Body of pancreas (tissue), 4 donors: ENCODE measurements at regions not wholly inside any gene's neighbourhood (a gene's known extent, or its start where the extent isn't known, plus 50 kb on each side); places are given as distances from the start of the nearest gene placed in this dataset.

ENCODE experiments used
- ATAC-seq: fragments of 150-250 bp; one replicate; pipeline ENCODE4 v1.9.1; 2016
- DNase-seq, 4 donors: peaks; one replicate each; pipeline ENCODE4 v3.0.0-alpha.2; 2019
- H3K27ac ChIP-seq, 4 donors: fragments of 200-600 bp; sonication (generic); 1 replicate in 3 of 4; 2 replicates in 1 of 4; pipeline versions ENCODE4 v1.5.1 to v1.6.1; 2016 to 2019; ENCODE audit warnings: mild to moderate bottlenecking in 1 of 4, mixed read lengths in 1 of 4, moderate library complexity in 1 of 4
- H3K27me3 ChIP-seq, 2 donors: fragments of 200-600 bp; sonication (generic); one replicate each; pipeline ENCODE4 v1.6.0; 2016; ENCODE audit warnings: mild to moderate bottlenecking in 1 of 2
- H3K36me3 ChIP-seq, 2 donors: fragments of 200-600 bp; sonication (generic); replicated peaks in 1 of 2; 2 replicates each; pipeline ENCODE4 v1.5.1; 2016; ENCODE audit warnings: low read depth in 2 of 2; ENCODE audit not compliant: insufficient read depth in 1 of 2
- H3K4me1 ChIP-seq: fragments of 200-600 bp; sonication (generic); one replicate; pipeline ENCODE4 v1.6.0; 2016
- H3K4me3 ChIP-seq, 2 donors: fragments of 200-600 bp; sonication (generic); 1 replicate in 1 of 2; 2 replicates in 1 of 2; pipeline ENCODE4 v1.5.1; 2016 to 2019
- H3K9me3 ChIP-seq, 3 donors: fragments of 200-600 bp; sonication (generic); 1 replicate in 2 of 3; 2 replicates in 1 of 3; pipeline ENCODE4 v1.5.1; 2016
- POLR2A ChIP-seq, 3 donors: fragments of 450-650 bp; IDR thresholded peaks; one replicate each; pipeline ENCODE4 v1.6.1; 2016; ENCODE audit warnings: antibody characterized with exemption in 3 of 3, mild to moderate bottlenecking in 2 of 3
- WGBS, 2 donors: methylation state at CpG; one replicate each; pipeline ENCODE4 v1.1.5; 2017; 5-methylcytosine and 5-hydroxymethylcytosine counted together
- intact Hi-C: fragments of 100-400 bp; cut with DNase I; formaldehyde crosslinking; loops from one replicate; pipeline ENCODE4 v1.15.1; 2023
- TF ChIP-seq, protein P1 (sequence below), 7 experiments: fragments of 450-650 bp in 4 of 7; fragments of 200-600 bp in 3 of 7; sonication (generic) in 3 of 7; IDR thresholded peaks; one replicate each; pipeline ENCODE4 v1.5.1; 2016 to 2019; ENCODE audit warnings: antibody characterized with exemption in 7 of 7

DNA sequence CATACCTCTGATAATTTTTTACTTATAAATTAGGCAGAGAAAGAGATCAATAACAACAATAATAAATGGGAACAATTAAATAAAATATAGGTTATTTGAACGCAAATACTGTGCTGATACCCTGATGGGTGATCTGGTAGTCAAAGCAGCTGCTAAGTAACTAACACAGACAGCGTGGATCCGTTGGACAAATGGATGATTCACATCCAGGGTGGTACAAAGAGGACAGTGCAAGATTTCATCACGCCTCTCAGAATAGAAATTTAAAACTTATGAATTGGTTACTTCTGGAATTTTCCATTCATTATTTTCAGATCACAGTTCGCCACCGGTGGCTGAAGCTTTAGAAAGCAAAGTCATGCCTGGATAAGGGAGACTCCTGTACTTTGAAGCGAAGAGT lies 1066.0 kb upstream of the ADGRL3 start:
- TF ChIP-seq, protein P1, sequence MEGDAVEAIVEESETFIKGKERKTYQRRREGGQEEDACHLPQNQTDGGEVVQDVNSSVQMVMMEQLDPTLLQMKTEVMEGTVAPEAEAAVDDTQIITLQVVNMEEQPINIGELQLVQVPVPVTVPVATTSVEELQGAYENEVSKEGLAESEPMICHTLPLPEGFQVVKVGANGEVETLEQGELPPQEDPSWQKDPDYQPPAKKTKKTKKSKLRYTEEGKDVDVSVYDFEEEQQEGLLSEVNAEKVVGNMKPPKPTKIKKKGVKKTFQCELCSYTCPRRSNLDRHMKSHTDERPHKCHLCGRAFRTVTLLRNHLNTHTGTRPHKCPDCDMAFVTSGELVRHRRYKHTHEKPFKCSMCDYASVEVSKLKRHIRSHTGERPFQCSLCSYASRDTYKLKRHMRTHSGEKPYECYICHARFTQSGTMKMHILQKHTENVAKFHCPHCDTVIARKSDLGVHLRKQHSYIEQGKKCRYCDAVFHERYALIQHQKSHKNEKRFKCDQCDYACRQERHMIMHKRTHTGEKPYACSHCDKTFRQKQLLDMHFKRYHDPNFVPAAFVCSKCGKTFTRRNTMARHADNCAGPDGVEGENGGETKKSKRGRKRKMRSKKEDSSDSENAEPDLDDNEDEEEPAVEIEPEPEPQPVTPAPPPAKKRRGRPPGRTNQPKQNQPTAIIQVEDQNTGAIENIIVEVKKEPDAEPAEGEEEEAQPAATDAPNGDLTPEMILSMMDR (IDR thresholded peaks at IDR 0.05) = no peak
- no peak for TF ChIP-seq POLR2A (IDR thresholded peaks at IDR 0.05)

DNA sequence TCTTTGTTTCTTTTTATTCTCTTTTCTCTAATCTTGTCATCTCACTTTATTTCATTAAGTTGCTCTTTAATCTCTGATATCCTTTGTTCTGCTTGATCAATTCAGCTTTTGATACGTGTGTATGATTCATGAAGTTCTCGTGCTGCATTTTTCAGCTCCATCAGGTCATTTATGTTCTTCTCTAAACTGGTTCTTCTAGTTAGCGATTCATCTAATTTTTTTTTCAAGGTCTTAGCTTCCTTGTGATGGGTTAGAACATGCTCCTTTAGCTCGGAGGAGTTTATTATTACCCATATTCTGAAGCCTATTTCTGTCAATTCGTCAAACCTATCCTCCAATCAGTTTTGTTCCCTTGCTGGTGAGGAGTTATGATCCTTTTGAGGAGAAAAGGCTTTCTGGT lies 1045.0 kb upstream of the ADGRL3 start:
- Histone ChIP-seq H3K4me1 (no peaks in the 10 kb centered on the region), H3K27ac (no peak overlapping the region), H3K9me3 (no peaks in the 10 kb centered on the region), H3K36me3 (no peaks in the 10 kb centered on the region), H3K4me3 (no peak overlapping the region), H3K27me3 (no peaks in the 10 kb centered on the region)
- intact Hi-C loops = no loop called here
- no peak for DNase-seq
- no peak for ATAC-seq
- TF ChIP-seq, protein P1 (IDR thresholded peaks at IDR 0.05) = no peak
- TF ChIP-seq POLR2A (IDR thresholded peaks at IDR 0.05) = no peak
- 56 to 62% methylated on average over 5 of the region's 5 CpGs for WGBS, 2 donors

More for the DNA sequence above, 1066.0 kb upstream of the ADGRL3 start:
- 75 to 76% methylated on average over 7 of the region's 7 CpGs for WGBS, 2 donors
- Histone ChIP-seq H3K4me3 (no peak overlapping the region), H3K4me1 (no peaks in the 10 kb centered on the region), H3K27me3 (no peaks in the 10 kb centered on the region), H3K27ac (no peak overlapping the region), H3K9me3 (no peaks in the 10 kb centered on the region), H3K36me3 (no peaks in the 10 kb centered on the region)
- DNase-seq (no peak), ATAC-seq (no peak)
- intact Hi-C loops = no loop called here

DNA sequence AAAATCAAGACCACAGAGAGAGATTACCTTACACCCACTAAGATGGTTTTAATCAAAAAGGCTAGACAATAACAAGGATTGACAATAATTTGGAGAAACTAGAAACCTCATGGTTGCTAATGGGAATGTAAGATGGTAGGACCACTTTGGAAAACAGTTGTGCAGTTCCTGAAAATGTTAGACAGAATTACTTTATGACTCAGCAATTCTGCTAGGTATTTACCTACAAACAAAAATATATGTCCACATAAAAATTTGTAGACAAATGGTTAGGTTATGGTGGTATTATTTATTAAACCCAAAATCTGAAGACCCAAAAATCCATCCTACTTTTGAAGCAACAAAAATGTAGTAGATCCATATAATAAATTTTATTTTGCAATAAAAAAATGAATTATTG lies 1027.0 kb upstream of the ADGRL3 start:
- no peak for TF ChIP-seq POLR2A (IDR thresholded peaks at IDR 0.05)
- TF ChIP-seq, protein P1 (IDR thresholded peaks at IDR 0.05) = no peak
- Histone ChIP-seq H3K4me1 (no peaks in the 10 kb centered on the region), H3K9me3 (peaks cover 0 to 4% (median 0%) of the 10 kb centered on the region in 3 donors), H3K27ac (no peak overlapping the region), H3K27me3 (no peaks in the 10 kb centered on the region), H3K36me3 (no peaks in the 10 kb centered on the region), H3K4me3 (no peak overlapping the region)
- ATAC-seq (no peak), DNase-seq (no peak)
- intact Hi-C loops = no loop called here

DNA sequence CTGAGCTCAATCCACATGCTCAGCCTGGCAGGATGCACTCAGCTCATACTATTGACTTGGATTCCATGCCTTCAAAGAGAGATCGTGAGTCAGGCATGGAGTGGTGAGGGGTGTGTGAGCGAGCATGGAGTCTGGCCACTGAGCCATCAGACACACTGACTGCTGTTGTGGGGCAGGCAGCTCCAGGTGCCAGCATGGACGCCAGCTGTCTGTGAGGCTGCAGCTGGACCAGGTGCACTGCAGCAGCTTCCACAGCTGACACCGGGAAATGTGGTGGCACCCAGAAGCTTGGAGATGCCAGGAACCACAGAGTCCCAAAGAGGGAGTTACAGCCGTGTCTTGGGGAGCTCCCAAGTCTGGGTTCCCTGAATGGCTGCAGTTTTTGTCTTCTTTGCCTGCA lies 1026.4 kb upstream of the ADGRL3 start:
- no peaks in the 10 kb centered on the region for H3K4me1 ChIP-seq
- 50 to 75% methylated on average over 1 to 5 of the region's 5 CpGs for WGBS, 2 donors
- H3K27ac ChIP-seq = no peak overlapping the region
- TF ChIP-seq, protein P1 (IDR thresholded peaks at IDR 0.05) = no peak
- no peak for TF ChIP-seq POLR2A (IDR thresholded peaks at IDR 0.05)
- no peak overlapping the region for H3K4me3 ChIP-seq
- H3K36me3 ChIP-seq = no peaks in the 10 kb centered on the region
- peaks cover 0 to 4% (median 0%) of the 10 kb centered on the region in 3 donors for H3K9me3 ChIP-seq
- DNase-seq (no peak), ATAC-seq (no peak)
- no peaks in the 10 kb centered on the region for H3K27me3 ChIP-seq
- intact Hi-C loops = no loop called here

DNA sequence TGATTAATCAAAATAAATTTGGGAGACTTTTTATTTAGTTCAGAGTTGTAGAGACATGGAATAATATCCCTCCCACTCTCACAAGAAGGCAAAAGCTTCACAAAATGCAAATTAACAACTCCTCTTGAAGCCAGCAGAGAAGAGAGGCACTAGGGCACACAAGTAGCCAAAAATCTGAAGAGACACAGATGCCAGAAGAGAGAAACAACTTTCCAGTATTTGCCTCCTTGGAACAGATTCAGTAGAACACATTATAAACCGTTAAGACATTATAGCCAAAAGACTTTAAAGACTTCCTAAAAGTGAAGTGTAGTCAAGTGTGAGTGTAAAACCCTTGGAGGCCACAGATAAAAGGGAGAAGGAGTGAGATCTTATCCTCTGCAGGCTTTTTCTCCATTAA lies 1024.9 kb upstream of the ADGRL3 start:
- intact Hi-C loops = no loop called here
- Histone ChIP-seq H3K4me3 (no peak overlapping the region), H3K9me3 (peaks cover 0 to 4% (median 0%) of the 10 kb centered on the region in 3 donors), H3K27ac (no peak overlapping the region), H3K36me3 (no peaks in the 10 kb centered on the region), H3K4me1 (no peaks in the 10 kb centered on the region), H3K27me3 (no peaks in the 10 kb centered on the region)
- DNase-seq (no peak), ATAC-seq (no peak)
- WGBS, 2 donors = 70 to 93% methylated on average over 1 of the region's 1 CpG
- TF ChIP-seq, protein P1 (IDR thresholded peaks at IDR 0.05) = no peak
- TF ChIP-seq POLR2A (IDR thresholded peaks at IDR 0.05) = no peak
